ENCODE measurements at regions not wholly inside any gene's neighbourhood (a gene's known extent, or its start where the extent isn't known, plus 50 kb on each side); places are given as distances from the start of the nearest gene placed in this dataset.

DNA sequence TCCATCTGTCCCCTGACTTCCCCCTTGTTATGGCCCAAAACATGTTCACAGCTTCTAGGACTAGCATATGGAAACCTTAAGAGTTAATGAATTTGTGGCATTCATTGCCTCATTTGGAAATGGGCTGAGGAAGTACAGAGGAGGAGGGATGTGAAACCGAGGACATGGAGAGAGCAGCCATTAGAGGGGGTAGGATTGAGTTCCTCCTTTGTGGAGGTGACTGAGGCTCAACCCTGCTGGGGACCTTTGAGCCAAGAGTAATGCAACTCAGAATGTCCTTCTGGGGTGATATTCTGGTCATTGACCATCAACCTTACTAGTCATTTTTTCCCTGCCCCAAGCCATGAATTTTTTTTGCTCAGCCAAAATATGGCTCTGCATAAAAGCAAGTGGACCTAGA, 109.4 kb downstream of the ZNF518B start:
- H3K4me1 ChIP-seq (ENCODE audit: insufficient read depth, low read length), result no peaks in the 10 kb centered on the region
- H2BK12ac ChIP-seq (ENCODE audit: insufficient read length, low read depth, low read length), result no peak overlapping the region
- H3K27me3 ChIP-seq (ENCODE audit: insufficient read depth, low read length), result no peaks in the 10 kb centered on the region
- no peak overlapping the region for H3K14ac ChIP-seq (ENCODE audit: insufficient read depth, low read length)
- H3K9ac ChIP-seq (ENCODE audit: extremely low read depth, insufficient read length, low read length), result no peak overlapping the region
- H4K20me1 ChIP-seq (ENCODE audit: control insufficient read depth, insufficient read depth, insufficient read length), result no peaks in the 10 kb centered on the region
- H3K23me2 ChIP-seq (ENCODE audit: insufficient read length, low read depth, low read length, poor library complexity, severe bottlenecking), result no peaks in the 10 kb centered on the region
- no peak overlapping the region for H2AFZ ChIP-seq (ENCODE audit: low read length)
- H3K27ac ChIP-seq (ENCODE audit: insufficient read length, low read depth, low read length), result no peak overlapping the region
- H2BK20ac ChIP-seq (ENCODE audit: low read depth, low read length, poor library complexity, severe bottlenecking), result no peak overlapping the region
- H3K4ac ChIP-seq (ENCODE audit: low read depth, low read length), result no peak overlapping the region
- no peaks in the 10 kb centered on the region for H3K79me1 ChIP-seq (ENCODE audit: insufficient read depth, low read depth, low read length, poor library complexity, severe bottlenecking)
- no peak overlapping the region for H3T11ph ChIP-seq (ENCODE audit: low read length)
- Mint-ChIP-seq H3K36me3 (ENCODE audit: insufficient read depth in 1 of 3, low read depth in 3 of 3) (no peaks in the 10 kb centered on the region), H3K27me3 (ENCODE audit: low read depth) (peaks cover 7% of the 10 kb centered on the region), H3K4me3 (no peak overlapping the region), H3K4me1 (peaks cover 0 to 9% of the 10 kb centered on the region in 2 experiments; a peak in 2 of 4 replicates), H3K27ac (no peak overlapping the region), H3K9me3 (no peaks in the 10 kb centered on the region)
- H2BK15ac ChIP-seq (ENCODE audit: low read depth, low read length), result no peak overlapping the region
- H4K5ac ChIP-seq (ENCODE audit: insufficient read length, low read depth, low read length), result no peak overlapping the region
- H2BK120ac ChIP-seq (ENCODE audit: low read depth, low read length, poor library complexity, severe bottlenecking), result no peak overlapping the region
- H4K91ac ChIP-seq (ENCODE audit: insufficient read length, low read depth, low read length), result no peak overlapping the region
- no CpG with 5 or more reads among the region's 1 CpG for WGBS (ENCODE audit: extremely low coverage, insufficient read length, low lambda C conversion rate)
- no peak overlapping the region for H3K23ac ChIP-seq (ENCODE audit: insufficient read length, low read depth, low read length)
- no peak overlapping the region for H3K4me2 ChIP-seq (ENCODE audit: insufficient read depth, insufficient read length, low read length)
- H2AK5ac ChIP-seq (ENCODE audit: insufficient read length, low read length), result no peak overlapping the region
- no peak overlapping the region for H4K8ac ChIP-seq (replicated peaks; ENCODE audit: insufficient read length, low read depth, low read length)
- no peak overlapping the region for H3K56ac ChIP-seq (ENCODE audit: insufficient read length, low read depth, low read length)
- no peaks in the 10 kb centered on the region for H3K79me2 ChIP-seq (ENCODE audit: insufficient read depth, low read length)
- no peak for DNase-seq
- TF ChIP-seq CTCF (conservative IDR thresholded peaks at IDR 0.05), result no peak
- no peak overlapping the region for H3K18ac ChIP-seq (ENCODE audit: insufficient read length, low read depth, low read length)
- no peaks in the 10 kb centered on the region for H3K9me3 ChIP-seq (ENCODE audit: control insufficient read depth, low read depth, low read length)
- no peak overlapping the region for H2BK5ac ChIP-seq (ENCODE audit: insufficient read length, low read length)
